Gastroesophageal sphincter (tissue), 4 donors: ENCODE measurements at regions not wholly inside any gene's neighbourhood (a gene's known extent, or its start where the extent isn't known, plus 50 kb on each side); places are given as distances from the start of the nearest gene placed in this dataset.

Experiments used
- ATAC-seq: fragments of 150-250 bp; one replicate; pipeline ENCODE4 v1.9.1; 2016; ENCODE audit warnings: mild to moderate bottlenecking, moderate library complexity
- H3K27ac ChIP-seq, 4 donors: fragments of 200-600 bp; sonication (generic) in 3 of 4; 1 replicate in 3 of 4; 2 replicates in 1 of 4; pipeline ENCODE4 v1.5.1; 2016 to 2019
- H3K27me3 ChIP-seq: fragments of 200-600 bp; sonication (generic); one replicate; pipeline ENCODE4 v1.5.1; 2019
- H3K36me3 ChIP-seq, 2 donors: fragments of 200-600 bp; sonication (generic); one replicate each; pipeline ENCODE4 v1.5.1; 2019; ENCODE audit warnings: control low read depth in 1 of 2
- H3K4me1 ChIP-seq, 3 donors: fragments of 200-600 bp; sonication (generic); 1 replicate in 2 of 3; 2 replicates in 1 of 3; pipeline ENCODE4 v1.5.1; 2016 to 2019; ENCODE audit warnings: control low read depth in 2 of 3
- H3K4me3 ChIP-seq, 2 donors: fragments of 200-600 bp; sonication (generic); one replicate each; pipeline ENCODE4 v1.5.1; 2019; ENCODE audit warnings: mild to moderate bottlenecking in 1 of 2, moderate library complexity in 1 of 2
- H3K9me3 ChIP-seq, 3 donors: fragments of 200-600 bp; sonication (generic); one replicate each; pipeline ENCODE4 v1.5.1; 2017 to 2019; ENCODE audit warnings: control low read depth in 2 of 3
- CTCF ChIP-seq, 4 experiments: fragments of 200-600 bp in 2 of 4; fragments of 450-650 bp in 2 of 4; sonication (generic) in 1 of 4; IDR thresholded peaks; one replicate each; pipeline ENCODE4 v1.5.1; 2017 to 2019; ENCODE audit warnings: antibody characterized with exemption in 4 of 4, mild to moderate bottlenecking in 2 of 4, moderate library complexity in 2 of 4
- EP300 ChIP-seq: sonication (generic); formaldehyde crosslinking; IDR thresholded peaks from one replicate; pipeline ENCODE4 v1.6.1; 2017; ENCODE audit warnings: antibody characterized with exemption, mild to moderate bottlenecking
- POLR2A ChIP-seq, 2 donors: fragments of 450-650 bp; IDR thresholded peaks; one replicate each; pipeline ENCODE4 v1.6.1; 2017; ENCODE audit warnings: antibody characterized with exemption in 2 of 2, mild to moderate bottlenecking in 2 of 2, moderate library complexity in 1 of 2
- POLR2AphosphoS5 ChIP-seq: sonication (generic); formaldehyde crosslinking; IDR thresholded peaks from one replicate; pipeline ENCODE4 v1.6.1; 2017; ENCODE audit warnings: antibody characterized with exemption
- WGBS, 2 donors: methylation state at CpG; one replicate each; pipeline ENCODE4 v1.1.5; 2018; ENCODE audit warnings: low coverage in 1 of 2; 5-methylcytosine and 5-hydroxymethylcytosine counted together

DNA sequence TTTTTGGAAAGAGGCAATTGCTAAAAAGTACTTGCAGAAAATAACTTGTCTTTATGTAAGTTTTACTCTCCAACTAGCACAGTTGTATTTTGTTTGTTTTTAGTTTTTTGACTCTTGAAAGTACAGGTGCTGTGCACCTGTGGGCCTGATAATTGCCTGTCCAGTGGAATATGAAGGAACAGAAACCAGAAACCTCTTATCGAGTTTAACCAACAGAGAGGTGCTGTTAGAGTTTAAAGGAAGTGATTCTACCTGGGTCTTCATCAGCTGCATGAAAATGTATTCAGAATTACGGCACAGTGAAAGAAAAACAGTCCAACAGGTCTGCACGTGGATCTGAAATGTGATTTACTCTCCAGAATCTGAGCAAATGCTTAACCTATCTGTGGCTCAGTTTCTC, 326.6 kb upstream of the POM121L12 start:
- Histone ChIP-seq H3K27ac (no peak overlapping the region), H3K4me3 (no peak overlapping the region), H3K27me3 (no peaks in the 10 kb centered on the region), H3K4me1 (no peaks in the 10 kb centered on the region), H3K9me3 (peaks cover 0 to 13% (median 0%) of the 10 kb centered on the region in 3 donors), H3K36me3 (no peaks in the 10 kb centered on the region)
- 70% methylated on average over 3 of the region's 3 CpGs; no CpG with 5 or more reads in 1 of the 2 donors for WGBS, 2 donors
- TF ChIP-seq POLR2AphosphoS5 (no peak), EP300 (no peak), POLR2A (IDR thresholded peaks at IDR 0.05) (no peak), CTCF (IDR thresholded peaks at IDR 0.05) (no peak)
- no peak for ATAC-seq

- no peak for ATAC-seq
- no peak overlapping the region for H3K27ac ChIP-seq
- H3K4me1 ChIP-seq = no peaks in the 10 kb centered on the region
- H3K36me3 ChIP-seq = no peaks in the 10 kb centered on the region
- peaks cover 0 to 13% (median 0%) of the 10 kb centered on the region in 3 donors for H3K9me3 ChIP-seq
- H3K27me3 ChIP-seq = no peaks in the 10 kb centered on the region
- no peak for TF ChIP-seq POLR2A (IDR thresholded peaks at IDR 0.05)
- no peak for TF ChIP-seq POLR2AphosphoS5
- TF ChIP-seq EP300 = no peak
- TF ChIP-seq CTCF (IDR thresholded peaks at IDR 0.05) = no peak
- H3K4me3 ChIP-seq = no peak overlapping the region
- 71 to 94% methylated on average over 1 to 2 of the region's 2 CpGs for WGBS, 2 donors
Observed at GRCh38 chr7:52705768-52706167, 329.7 kb upstream of the POM121L12 start.

DNA sequence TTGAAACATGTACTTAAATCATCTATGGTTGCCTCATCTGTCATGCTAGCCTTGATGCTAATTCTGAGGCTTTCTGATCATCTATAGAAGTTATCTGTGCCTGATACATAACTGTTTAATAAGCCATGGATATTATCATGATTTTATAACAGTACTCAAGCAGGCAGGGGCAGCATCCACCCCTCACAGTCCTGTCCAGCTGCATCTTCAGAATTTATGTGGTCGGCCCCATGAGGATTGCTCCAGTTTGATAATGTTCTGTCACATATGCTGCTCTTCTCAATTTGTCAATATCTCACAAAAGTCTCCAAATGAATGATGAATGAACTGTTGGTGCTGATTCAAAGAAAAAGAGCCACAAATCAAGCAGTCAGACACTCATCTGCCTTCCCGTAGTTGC, 335.1 kb upstream of the POM121L12 start:
- no peak overlapping the region for H3K27ac ChIP-seq
- H3K4me1 ChIP-seq = no peaks in the 10 kb centered on the region
- no peak for ATAC-seq
- no peaks in the 10 kb centered on the region for H3K9me3 ChIP-seq
- no peaks in the 10 kb centered on the region for H3K27me3 ChIP-seq
- WGBS, 2 donors = 93 to 100% methylated on average over 1 to 2 of the region's 2 CpGs
- no peaks in the 10 kb centered on the region for H3K36me3 ChIP-seq
- H3K4me3 ChIP-seq = no peak overlapping the region
- TF ChIP-seq POLR2A (IDR thresholded peaks at IDR 0.05) (no peak), POLR2AphosphoS5 (no peak), EP300 (no peak), CTCF (IDR thresholded peaks at IDR 0.05) (no peak)

DNA sequence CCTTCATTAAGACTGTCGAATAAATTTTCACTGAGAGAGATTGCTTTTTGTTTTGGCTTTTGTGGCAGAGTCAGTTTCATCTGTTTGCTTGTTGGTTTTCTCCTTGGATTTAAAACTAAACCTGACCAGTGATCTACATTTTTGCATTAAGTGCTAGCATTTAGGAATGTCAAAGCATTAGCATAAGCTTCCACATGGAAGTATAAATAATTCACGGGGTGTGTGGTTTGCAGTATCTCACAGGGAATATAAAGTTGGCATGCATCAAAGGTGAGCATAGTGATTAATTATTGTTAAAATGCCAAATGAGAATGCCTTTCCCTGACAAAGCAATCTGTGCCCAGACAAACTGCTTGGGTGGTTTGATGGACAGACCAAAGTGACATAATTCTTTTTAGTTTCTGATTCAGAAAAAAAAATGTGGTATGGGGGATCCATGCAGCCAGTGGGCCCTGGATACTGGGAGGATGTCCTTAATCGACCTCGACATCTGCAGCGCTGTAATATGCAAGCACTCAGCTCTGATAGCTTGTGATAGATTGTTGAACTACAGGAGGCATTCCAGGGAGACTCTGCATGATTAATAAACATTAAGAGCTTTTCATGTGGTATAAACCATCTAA, 339.3 kb upstream of the POM121L12 start:
- H3K4me3 ChIP-seq = no peak overlapping the region
- 2 to 6% methylated on average over 4 to 5 of the region's 5 CpGs for WGBS, 2 donors
- H3K9me3 ChIP-seq = no peaks in the 10 kb centered on the region
- no peaks in the 10 kb centered on the region for H3K36me3 ChIP-seq
- no peaks in the 10 kb centered on the region for H3K27me3 ChIP-seq
- no peak for ATAC-seq
- H3K4me1 ChIP-seq = no peaks in the 10 kb centered on the region
- H3K27ac ChIP-seq = no peak overlapping the region
- no peak for TF ChIP-seq EP300
- no peak for TF ChIP-seq POLR2AphosphoS5
- TF ChIP-seq POLR2A (IDR thresholded peaks at IDR 0.05) = no peak
- TF ChIP-seq CTCF (IDR thresholded peaks at IDR 0.05) = no peak

DNA sequence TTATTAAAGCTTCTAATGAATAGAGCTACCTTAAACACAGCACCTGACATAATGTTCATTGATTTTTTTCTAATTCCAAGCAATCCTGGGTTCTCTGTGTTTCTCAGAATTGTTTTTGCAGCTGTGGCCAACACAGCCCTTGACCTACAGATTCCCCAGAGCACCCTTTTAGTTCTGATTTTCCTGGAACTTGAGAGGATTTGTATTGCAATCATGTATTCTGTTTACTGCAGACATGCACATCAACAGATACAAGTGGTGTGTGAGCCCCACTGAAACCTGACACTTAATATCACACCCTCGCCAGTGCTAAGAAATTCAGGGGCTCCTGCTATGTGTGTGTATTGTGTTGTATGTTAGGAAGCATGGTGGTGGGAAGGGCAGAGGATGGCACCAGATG, 344.2 kb upstream of the POM121L12 start:
- no peak for ATAC-seq
- no peaks in the 10 kb centered on the region for H3K9me3 ChIP-seq
- H3K4me3 ChIP-seq = no peak overlapping the region
- H3K27me3 ChIP-seq = no peaks in the 10 kb centered on the region
- no peaks in the 10 kb centered on the region for H3K36me3 ChIP-seq
- TF ChIP-seq CTCF (IDR thresholded peaks at IDR 0.05) (no peak), POLR2A (IDR thresholded peaks at IDR 0.05) (no peak), POLR2AphosphoS5 (no peak), EP300 (no peak)
- no CpG with 5 or more reads among the region's 1 CpG for WGBS, 2 donors
- no peak overlapping the region for H3K27ac ChIP-seq
- H3K4me1 ChIP-seq = no peaks in the 10 kb centered on the region
